Colonic mucosa (tissue), 4 donors: ENCODE measurements at regions not wholly inside any gene's neighbourhood (a gene's known extent, or its start where the extent isn't known, plus 50 kb on each side); places are given as distances from the start of the nearest gene placed in this dataset.

Experiments
- DNase-seq: peaks from one replicate; pipeline ENCODE4 v3.0.0-alpha.2; 2020
- H3K27ac ChIP-seq: fragments of 200-600 bp; one replicate; pipeline ENCODE4 v1.8.0; 2021
- H3K27me3 ChIP-seq: fragments of 200-600 bp; one replicate; pipeline ENCODE4 v1.8.0; 2021
- H3K36me3 ChIP-seq: fragments of 200-600 bp; one replicate; pipeline ENCODE4 v1.8.0; 2021
- H3K4me1 ChIP-seq: fragments of 200-600 bp; one replicate; pipeline ENCODE4 v1.8.0; 2021; ENCODE audit warnings: mild to moderate bottlenecking
- H3K4me3 ChIP-seq: fragments of 200-600 bp; one replicate; pipeline ENCODE4 v1.8.0; 2021
- H3K9ac ChIP-seq, 2 donors: one replicate each; pipeline ENCODE4 v1.7.0; 2013; ENCODE audit warnings: control low read depth in 2 of 2, low read depth in 2 of 2, low read length in 2 of 2
- H3K9me3 ChIP-seq: fragments of 200-600 bp; one replicate; pipeline ENCODE4 v1.8.0; 2021
- intact Hi-C: fragments of 100-400 bp; cut with DNase I; formaldehyde crosslinking; loops from one replicate; pipeline ENCODE4 v1.14.1; 2022
- TF ChIP-seq, protein P1 (sequence below): fragments of 200-600 bp; IDR thresholded peaks from one replicate; pipeline ENCODE4 v1.8.0; 2022; ENCODE audit warnings: antibody characterized with exemption, mild to moderate bottlenecking
- donor health status: healthy.
- donor health status: DM: no; HTN: no; CAD: no.
- donor health status: DM: no; HTN: no; CAD: no.

DNA sequence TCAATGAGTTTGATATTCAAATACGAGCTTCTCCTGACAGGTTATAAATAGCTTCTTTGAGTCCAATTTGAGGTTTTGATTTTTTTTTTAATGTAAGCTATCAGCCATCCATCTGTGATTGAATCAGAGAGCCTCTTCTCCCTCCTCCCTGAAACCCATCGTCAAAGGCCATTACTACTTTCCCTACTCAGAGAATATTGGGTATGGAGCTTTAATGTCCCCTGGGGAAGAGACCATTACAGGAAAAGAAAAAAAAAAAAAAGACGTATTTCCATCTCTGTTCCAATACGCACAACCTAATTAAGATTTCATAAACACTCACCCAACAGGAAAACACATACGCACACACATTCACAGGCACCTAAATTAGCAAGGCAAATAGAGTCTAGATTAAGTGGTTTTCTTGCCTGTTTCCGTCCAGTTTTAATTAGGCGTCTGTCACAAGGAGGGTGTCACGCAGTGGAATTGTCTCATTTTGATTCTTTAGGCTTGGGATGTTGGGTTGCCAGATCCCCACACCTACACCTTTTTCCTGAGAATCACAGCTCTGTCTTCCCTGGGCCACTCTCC is 194.3 kb upstream of the RPL38 start:
- H3K4me1 ChIP-seq, result no peaks in the 10 kb centered on the region
- no peak overlapping the region for H3K27ac ChIP-seq
- peaks cover 4% of the 10 kb centered on the region for H3K27me3 ChIP-seq
- intact Hi-C loops, result no loop called here
- H3K9me3 ChIP-seq, result no peaks in the 10 kb centered on the region
- H3K36me3 ChIP-seq, result no peaks in the 10 kb centered on the region
- TF ChIP-seq, protein P1, sequence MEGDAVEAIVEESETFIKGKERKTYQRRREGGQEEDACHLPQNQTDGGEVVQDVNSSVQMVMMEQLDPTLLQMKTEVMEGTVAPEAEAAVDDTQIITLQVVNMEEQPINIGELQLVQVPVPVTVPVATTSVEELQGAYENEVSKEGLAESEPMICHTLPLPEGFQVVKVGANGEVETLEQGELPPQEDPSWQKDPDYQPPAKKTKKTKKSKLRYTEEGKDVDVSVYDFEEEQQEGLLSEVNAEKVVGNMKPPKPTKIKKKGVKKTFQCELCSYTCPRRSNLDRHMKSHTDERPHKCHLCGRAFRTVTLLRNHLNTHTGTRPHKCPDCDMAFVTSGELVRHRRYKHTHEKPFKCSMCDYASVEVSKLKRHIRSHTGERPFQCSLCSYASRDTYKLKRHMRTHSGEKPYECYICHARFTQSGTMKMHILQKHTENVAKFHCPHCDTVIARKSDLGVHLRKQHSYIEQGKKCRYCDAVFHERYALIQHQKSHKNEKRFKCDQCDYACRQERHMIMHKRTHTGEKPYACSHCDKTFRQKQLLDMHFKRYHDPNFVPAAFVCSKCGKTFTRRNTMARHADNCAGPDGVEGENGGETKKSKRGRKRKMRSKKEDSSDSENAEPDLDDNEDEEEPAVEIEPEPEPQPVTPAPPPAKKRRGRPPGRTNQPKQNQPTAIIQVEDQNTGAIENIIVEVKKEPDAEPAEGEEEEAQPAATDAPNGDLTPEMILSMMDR, result no peak
- no peak for DNase-seq
- H3K9ac ChIP-seq, result no peak overlapping the region
- H3K4me3 ChIP-seq, result no peak overlapping the region

DNA sequence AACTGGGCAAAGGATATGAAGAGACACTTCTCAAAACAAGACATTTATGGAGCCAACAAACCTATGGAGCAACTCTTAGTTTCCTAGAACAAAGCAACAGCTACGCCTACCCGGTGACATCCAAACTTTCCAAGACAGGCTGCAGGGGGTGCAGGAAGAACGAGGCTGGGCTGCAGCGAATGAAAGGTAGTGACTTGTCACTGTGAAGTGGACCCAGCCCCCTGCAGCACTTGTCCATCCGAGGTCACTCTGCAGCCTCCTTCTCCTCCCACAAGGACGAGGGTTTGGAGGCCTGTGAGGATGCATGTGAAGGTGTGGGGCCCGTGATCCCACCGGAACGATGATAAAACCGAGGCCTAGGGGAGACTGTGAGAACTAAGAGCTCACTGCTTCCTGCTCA is 192.6 kb upstream of the RPL38 start:
- Histone ChIP-seq H3K4me1 (no peaks in the 10 kb centered on the region), H3K36me3 (no peaks in the 10 kb centered on the region), H3K27me3 (no peaks in the 10 kb centered on the region), H3K9ac (no peak overlapping the region), H3K27ac (no peak overlapping the region), H3K4me3 (no peak overlapping the region), H3K9me3 (no peaks in the 10 kb centered on the region)
- TF ChIP-seq, protein P1, result no peak
- DNase-seq, result no peak
- intact Hi-C loops, result no loop called here

DNA sequence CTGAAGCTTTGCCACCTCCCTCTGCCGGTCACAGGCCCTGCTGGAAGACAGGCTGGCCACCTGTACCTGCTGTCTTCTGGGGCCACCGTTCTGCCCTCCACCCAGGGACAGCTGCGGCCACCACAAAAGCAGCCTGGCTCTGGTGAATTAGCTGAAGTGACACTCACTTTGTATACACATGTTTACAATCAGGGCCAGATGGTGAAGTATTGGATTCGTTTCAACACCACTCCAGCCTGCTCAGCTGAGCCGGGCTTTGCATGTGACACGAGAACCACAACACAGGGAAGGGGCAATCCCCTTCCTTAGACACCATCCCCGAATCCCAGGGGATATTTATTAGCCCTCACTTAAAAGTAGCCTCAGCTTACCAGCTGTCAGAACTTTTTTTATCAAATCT is 191.5 kb upstream of the RPL38 start:
- intact Hi-C loops, result no loop called here
- Histone ChIP-seq H3K36me3 (no peaks in the 10 kb centered on the region), H3K27me3 (no peaks in the 10 kb centered on the region), H3K4me3 (no peak overlapping the region), H3K9me3 (no peaks in the 10 kb centered on the region), H3K9ac (no peak overlapping the region), H3K4me1 (no peaks in the 10 kb centered on the region), H3K27ac (no peak overlapping the region)
- no peak for DNase-seq
- TF ChIP-seq, protein P1, result no peak

DNA sequence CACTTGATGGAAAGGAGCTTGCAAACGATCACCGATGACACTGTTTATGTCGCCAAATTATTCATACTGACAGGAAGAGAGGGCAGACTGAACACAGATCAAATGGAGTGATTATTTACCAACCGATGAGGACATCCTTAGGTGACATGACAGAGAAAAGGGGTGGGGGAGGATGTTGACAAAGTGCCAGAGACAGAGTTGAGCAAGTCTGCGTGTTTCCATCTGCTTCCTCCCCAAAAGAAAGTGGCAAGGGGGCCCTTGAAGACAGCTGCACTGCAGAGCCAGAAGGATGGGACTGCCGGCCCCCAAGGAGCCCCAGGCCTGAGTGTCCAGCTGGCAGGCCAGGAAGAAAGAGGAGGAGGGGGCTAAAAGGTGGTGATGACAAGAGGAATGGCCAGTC is 191.0 kb upstream of the RPL38 start:
- Histone ChIP-seq H3K36me3 (no peaks in the 10 kb centered on the region), H3K27me3 (no peaks in the 10 kb centered on the region), H3K27ac (no peak overlapping the region), H3K4me1 (no peaks in the 10 kb centered on the region), H3K4me3 (no peak overlapping the region), H3K9me3 (no peaks in the 10 kb centered on the region), H3K9ac (no peak overlapping the region)
- intact Hi-C loops, result no loop called here
- DNase-seq, result no peak
- TF ChIP-seq, protein P1, result no peak

DNA sequence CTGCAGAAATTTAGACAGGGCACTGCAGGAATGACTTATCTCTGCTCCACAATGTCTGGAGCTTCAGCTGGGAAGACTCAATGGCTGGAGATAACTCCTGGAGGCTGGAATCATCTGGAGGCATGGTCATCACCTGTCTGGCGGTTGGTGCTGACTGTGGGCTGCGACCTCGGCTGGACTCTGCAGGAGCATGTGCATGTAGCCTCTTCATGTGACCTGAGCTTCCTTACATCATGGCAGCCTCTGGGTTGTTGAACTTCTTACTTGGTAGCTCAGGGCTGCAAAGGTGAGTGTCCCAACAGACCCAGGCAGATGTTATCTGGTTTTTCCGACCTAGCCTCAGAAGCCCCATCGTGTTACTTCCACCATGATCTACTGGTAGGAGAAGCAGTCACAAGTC is 188.2 kb upstream of the RPL38 start:
- H3K36me3 ChIP-seq, result no peaks in the 10 kb centered on the region
- no peaks in the 10 kb centered on the region for H3K9me3 ChIP-seq
- no peaks in the 10 kb centered on the region for H3K4me1 ChIP-seq
- H3K9ac ChIP-seq, result no peak overlapping the region
- DNase-seq, result no peak
- no peak overlapping the region for H3K27ac ChIP-seq
- H3K4me3 ChIP-seq, result no peak overlapping the region
- TF ChIP-seq, protein P1, result no peak
- intact Hi-C loops, result no loop called here
- no peaks in the 10 kb centered on the region for H3K27me3 ChIP-seq
